Transverse colon (tissue), 4 donors: ENCODE measurements at regions not wholly inside any gene's neighbourhood (a gene's known extent, or its start where the extent isn't known, plus 50 kb on each side); places are given as distances from the start of the nearest gene placed in this dataset.

Source experiments
- DNase-seq: peaks from one replicate; pipeline ENCODE4 v3.0.0-alpha.2; 2019
- H3K27ac ChIP-seq, 4 donors: fragments of 200-600 bp; sonication (generic); 2 replicates each; pipeline ENCODE4 v1.5.1; 2016 to 2018; ENCODE audit warnings: inconsistent platforms in 4 of 4
- H3K27me3 ChIP-seq: fragments of 200-600 bp; sonication (generic); 2 replicates; pipeline ENCODE4 v1.5.1; 2017; ENCODE audit warnings: inconsistent platforms
- H3K36me3 ChIP-seq, 4 donors: fragments of 200-600 bp; sonication (generic); 2 replicates each; pipeline ENCODE4 v1.5.1; 2017 to 2019; ENCODE audit warnings: inconsistent platforms in 4 of 4
- H3K4me1 ChIP-seq, 4 donors: fragments of 200-600 bp; sonication (generic); 2 replicates each; pipeline ENCODE4 v1.5.1; 2017 to 2020; ENCODE audit warnings: inconsistent platforms in 4 of 4
- H3K4me3 ChIP-seq, 4 donors: fragments of 200-600 bp; sonication (generic); 1 replicate in 1 of 4; 2 replicates in 3 of 4; pipeline versions ENCODE4 v1.5.1 to v1.6.1; 2017 to 2019; ENCODE audit warnings: inconsistent platforms in 4 of 4
- H3K9me3 ChIP-seq, 2 donors: fragments of 200-600 bp; sonication (generic); 2 replicates each; pipeline ENCODE4 v1.5.1; 2017 to 2019; ENCODE audit warnings: inconsistent platforms in 2 of 2
- CTCF ChIP-seq, 5 experiments: fragments of 200-600 bp in 3 of 5; fragments of 450-650 bp in 2 of 5; sonication (generic) in 3 of 5; IDR thresholded peaks; 1 replicate in 2 of 5; 2 replicates in 3 of 5; pipeline ENCODE4 v1.5.1; 2016 to 2017; ENCODE audit warnings: antibody characterized with exemption in 5 of 5, inconsistent platforms in 3 of 5, mild to moderate bottlenecking in 2 of 5, moderate library complexity in 1 of 5
- EP300 ChIP-seq: sonication (generic); formaldehyde crosslinking; IDR thresholded peaks from one replicate; pipeline ENCODE4 v1.6.1; 2017; ENCODE audit warnings: antibody characterized with exemption, low read depth
- POLR2A ChIP-seq: fragments of 450-650 bp; IDR thresholded peaks from one replicate; pipeline ENCODE4 v1.6.1; 2016; ENCODE audit warnings: antibody characterized with exemption, mild to moderate bottlenecking, moderate library complexity
- POLR2AphosphoS5 ChIP-seq, 3 donors: sonication (generic); formaldehyde crosslinking; IDR thresholded peaks; one replicate each; pipeline ENCODE4 v1.6.1; 2016; ENCODE audit warnings: antibody characterized with exemption in 3 of 3
- WGBS, 2 donors: methylation state at CpG; one replicate each; pipeline ENCODE4 v1.1.5; 2018; ENCODE audit warnings: low coverage in 1 of 2; 5-methylcytosine and 5-hydroxymethylcytosine counted together
- in situ Hi-C, 4 donors: fragments of 200-750 bp; cut with MboI; loops; one replicate each; pipeline versions ENCODE4 v1.15.0 to v1.15.1; 2017; ENCODE audit warnings: low sequenced_read_pairs in 3 of 4, low pct_ligation_motif_present in 1 of 4, low pct_unique_long_range_greater_than_20kb in 1 of 4
- intact Hi-C: fragments of 100-400 bp; cut with DNase I; formaldehyde crosslinking; loops from one replicate; pipeline ENCODE4 v1.15.1; 2023; ENCODE audit warnings: low total_unique reads

- Histone ChIP-seq H3K4me3 (no peak overlapping the region), H3K27ac (no peak overlapping the region), H3K4me1 (no peaks in the 10 kb centered on the region), H3K27me3 (no peaks in the 10 kb centered on the region), H3K9me3 (no peaks in the 10 kb centered on the region), H3K36me3 (no peaks in the 10 kb centered on the region)
- DNase-seq: no peak
- in situ Hi-C loops (no loop called here), intact Hi-C loops (no loop called here)
- 30 to 39% methylated on average over 3 of the region's 3 CpGs for WGBS, 2 donors
- TF ChIP-seq EP300 (no peak), CTCF (IDR thresholded peaks at IDR 0.05) (no peak), POLR2A (no peak), POLR2AphosphoS5 (IDR thresholded peaks at IDR 0.05) (no peak)
These were observed 1186.3 kb downstream of the UQCRFS1 start for GRCh38 chr19:28026636-28027035.

- no peaks in the 10 kb centered on the region for H3K27me3 ChIP-seq
- no peak overlapping the region for H3K4me3 ChIP-seq
- no peak for TF ChIP-seq POLR2A
- H3K27ac ChIP-seq: no peak overlapping the region
- WGBS, 2 donors: 78 to 82% methylated on average over 2 to 3 of the region's 3 CpGs
- no peak for DNase-seq
- intact Hi-C loops (no loop called here), in situ Hi-C loops (no loop called here)
- no peaks in the 10 kb centered on the region for H3K9me3 ChIP-seq
- H3K36me3 ChIP-seq: no peaks in the 10 kb centered on the region
- no peaks in the 10 kb centered on the region for H3K4me1 ChIP-seq
These were observed 1188.0 kb downstream of the UQCRFS1 start for GRCh38 chr19:28024920-28025319.

- Histone ChIP-seq H3K27me3 (no peaks in the 10 kb centered on the region), H3K27ac (no peak overlapping the region), H3K4me1 (no peaks in the 10 kb centered on the region), H3K4me3 (no peak overlapping the region), H3K36me3 (no peaks in the 10 kb centered on the region), H3K9me3 (no peaks in the 10 kb centered on the region)
- DNase-seq: no peak
- TF ChIP-seq POLR2AphosphoS5 (IDR thresholded peaks at IDR 0.05): no peak
- TF ChIP-seq EP300: no peak
- no peak for TF ChIP-seq CTCF (IDR thresholded peaks at IDR 0.05)
- TF ChIP-seq POLR2A: no peak
- in situ Hi-C loops: no loop called here
- WGBS, 2 donors: 70 to 87% methylated on average over 3 to 5 of the region's 5 CpGs
- intact Hi-C loops: no loop called here
These were observed 1189.9 kb downstream of the UQCRFS1 start for GRCh38 chr19:28023064-28023463.

- Histone ChIP-seq H3K9me3 (no peaks in the 10 kb centered on the region), H3K27ac (no peak overlapping the region), H3K4me3 (no peak overlapping the region), H3K36me3 (no peaks in the 10 kb centered on the region), H3K27me3 (no peaks in the 10 kb centered on the region), H3K4me1 (no peaks in the 10 kb centered on the region)
- no peak for DNase-seq
- 79 to 100% methylated on average over 1 to 7 of the region's 7 CpGs for WGBS, 2 donors
- intact Hi-C loops (no loop called here), in situ Hi-C loops (no loop called here)
- TF ChIP-seq CTCF (IDR thresholded peaks at IDR 0.05) (no peak), POLR2A (no peak), EP300 (no peak), POLR2AphosphoS5 (IDR thresholded peaks at IDR 0.05) (no peak)
These were observed 1190.4 kb downstream of the UQCRFS1 start for GRCh38 chr19:28022506-28022905.
